Stimulated activated CD8-positive, alpha-beta memory T cell treated with anti-CD3 and anti-CD28 coated beads, Interleukin-12 subunit alpha, Interleukin-12 subunit beta, amount 100 ng/mL, for 4 hours (primary cell): ENCODE measurements at regions not wholly inside any gene's neighbourhood (a gene's known extent, or its start where the extent isn't known, plus 50 kb on each side); places are given as distances from the start of the nearest gene placed in this dataset.

Source experiments
- DNase-seq: peaks from one replicate; pipeline ENCODE4 v3.0.0-alpha.2; 2020; ENCODE audit warnings: low read depth

GRCh38 chr1:228897901-228898300 lies 162.6 kb downstream of the RHOU start:
- DNase-seq, result no peak

GRCh38 chr1:228898582-228898992 lies 163.3 kb downstream of the RHOU start:
- no peak for DNase-seq

- no peak for DNase-seq
These were observed 164.2 kb downstream of the RHOU start for GRCh38 chr1:228899421-228899956.

- DNase-seq, result no peak
These were observed 165.0 kb downstream of the RHOU start for GRCh38 chr1:228900099-228900885.

GRCh38 chr1:228900886-228901392 lies 165.7 kb downstream of the RHOU start:
- no peak for DNase-seq

- DNase-seq, result no peak
These were observed 166.8 kb downstream of the RHOU start for GRCh38 chr1:228901936-228902681.

DNA sequence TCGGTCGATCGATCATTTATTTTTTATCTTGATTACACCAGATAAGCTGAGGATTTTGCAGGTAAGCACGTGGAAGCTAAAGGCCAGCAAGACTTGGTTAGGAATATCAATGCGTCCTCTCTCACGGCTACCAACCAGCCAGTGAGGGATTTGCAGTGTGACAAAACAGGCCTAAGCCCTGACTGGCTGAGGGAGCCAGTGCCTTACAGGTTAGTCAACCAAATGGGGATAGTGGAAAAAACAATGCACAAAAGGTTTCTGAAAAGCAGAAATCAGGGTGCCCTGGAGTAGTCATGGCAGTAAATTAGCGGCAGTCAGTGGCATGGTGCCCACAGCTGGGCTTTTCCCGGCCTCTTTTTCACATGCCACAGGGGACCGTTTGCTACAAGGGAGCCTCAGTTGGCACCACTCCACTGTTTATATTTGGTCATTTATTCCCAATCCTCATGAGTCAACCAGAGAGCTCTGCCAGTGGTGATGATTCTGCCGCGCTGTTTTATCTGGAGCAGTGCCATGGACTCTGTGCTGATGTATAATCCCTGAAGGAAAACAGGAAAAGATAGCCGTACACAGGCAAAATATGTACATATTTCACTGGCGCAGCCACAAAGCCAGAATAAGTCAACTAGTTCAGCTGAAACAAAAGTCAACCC lies 167.6 kb downstream of the RHOU start:
- no peak for DNase-seq

- DNase-seq, result no peak
These were observed 168.3 kb downstream of the RHOU start for GRCh38 chr1:228903434-228904071.

DNA sequence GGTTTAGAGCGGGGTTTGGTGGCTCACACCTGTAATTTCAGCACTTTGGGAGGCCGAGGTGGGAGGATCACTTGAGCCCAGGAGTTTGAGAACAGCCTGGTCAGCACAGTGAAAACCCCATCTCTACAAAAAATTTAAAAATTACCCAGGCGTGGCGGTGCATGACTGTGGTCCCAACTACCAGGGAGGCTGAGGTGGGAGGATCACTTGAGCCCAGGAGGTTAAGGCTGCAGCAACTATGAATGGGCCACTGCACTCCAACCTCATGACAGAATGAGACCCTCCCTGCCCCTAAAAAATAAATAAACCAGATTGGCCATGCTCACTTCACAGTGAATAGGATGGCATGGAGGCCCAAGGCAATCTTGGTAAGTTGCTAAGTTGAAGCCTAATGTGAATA lies 168.9 kb downstream of the RHOU start:
- no peak for DNase-seq

- DNase-seq, result no peak
These were observed 170.4 kb downstream of the RHOU start for GRCh38 chr1:228905701-228906101.

DNA sequence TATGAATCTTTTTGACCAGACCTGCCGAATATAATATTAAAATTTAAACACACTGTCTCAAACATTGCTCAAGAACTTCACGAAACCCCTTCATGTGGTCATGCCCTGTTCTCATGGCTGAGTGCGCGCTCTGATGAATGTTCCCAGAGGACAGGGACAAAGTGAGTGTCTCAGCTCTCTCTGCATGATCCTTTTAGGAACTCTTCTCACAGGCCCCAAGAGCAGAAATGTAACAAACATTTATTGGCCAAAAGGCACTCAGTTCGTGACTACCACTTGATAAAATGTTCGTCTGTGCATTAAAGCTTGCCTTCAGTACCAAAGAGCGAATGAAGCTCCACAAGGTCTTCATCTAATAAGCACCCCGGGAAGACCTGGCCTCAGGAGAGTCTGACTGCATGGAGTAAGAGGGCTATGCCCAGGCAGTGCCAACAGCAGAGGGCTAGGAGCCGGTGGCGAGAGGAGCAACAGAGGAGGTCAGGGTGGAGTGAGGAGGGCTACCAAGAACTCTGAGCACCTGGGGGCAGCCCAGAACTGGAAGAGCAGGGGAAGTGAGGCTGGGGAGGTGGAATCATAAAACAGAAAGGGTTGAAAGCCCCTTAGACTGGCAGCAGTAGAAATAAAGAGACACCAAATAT lies 171.1 kb downstream of the RHOU start:
- no peak for DNase-seq

GRCh38 chr1:228911225-228912210 lies 176.2 kb downstream of the RHOU start:
- DNase-seq, result no peak

- no peak for DNase-seq
These were observed 178.5 kb downstream of the RHOU start for GRCh38 chr1:228913626-228914414.

GRCh38 chr1:228914700-228915099 lies 179.4 kb downstream of the RHOU start:
- DNase-seq, result no peak

DNA sequence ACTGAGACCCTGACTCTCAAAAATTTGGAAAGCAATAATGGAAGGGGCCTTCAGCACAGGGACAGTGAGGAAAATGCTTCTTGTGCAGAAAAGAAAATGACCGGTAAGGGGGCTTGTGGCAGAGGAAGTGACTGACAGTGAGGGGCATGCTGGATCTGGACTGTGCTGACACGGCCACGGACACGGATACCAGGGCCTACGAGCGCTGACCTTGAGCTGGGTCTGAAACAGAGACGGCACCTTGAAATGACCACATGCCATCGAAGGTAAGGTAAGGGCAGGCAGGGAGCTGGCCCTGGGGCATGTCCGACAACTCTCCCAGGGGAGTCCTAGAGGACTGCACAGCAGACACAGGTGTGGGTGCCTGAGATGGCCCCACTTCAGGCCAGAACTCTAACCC lies 182.1 kb downstream of the RHOU start:
- DNase-seq, result no peak

GRCh38 chr1:228917755-228918154 lies 182.5 kb downstream of the RHOU start:
- no peak for DNase-seq

DNA sequence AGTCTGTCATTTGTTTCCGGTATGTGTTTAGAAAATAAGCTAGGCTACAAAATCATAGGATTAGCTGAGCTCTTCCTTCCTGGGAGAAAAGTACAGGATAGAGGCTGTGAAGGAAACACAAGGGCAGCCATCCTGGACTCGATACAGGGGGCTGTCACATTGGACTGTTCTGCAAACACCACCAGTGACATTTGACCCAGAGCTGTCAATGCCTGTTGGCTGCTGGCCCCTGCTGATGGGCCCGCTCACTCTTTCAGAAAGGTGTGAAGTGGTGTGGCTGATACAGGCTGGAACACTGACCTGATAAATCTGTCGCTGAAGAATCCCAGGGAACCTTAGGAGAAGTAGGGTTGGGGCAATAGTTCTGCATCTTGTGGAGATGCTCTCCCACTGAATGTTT lies 183.1 kb downstream of the RHOU start:
- DNase-seq, result no peak

DNA sequence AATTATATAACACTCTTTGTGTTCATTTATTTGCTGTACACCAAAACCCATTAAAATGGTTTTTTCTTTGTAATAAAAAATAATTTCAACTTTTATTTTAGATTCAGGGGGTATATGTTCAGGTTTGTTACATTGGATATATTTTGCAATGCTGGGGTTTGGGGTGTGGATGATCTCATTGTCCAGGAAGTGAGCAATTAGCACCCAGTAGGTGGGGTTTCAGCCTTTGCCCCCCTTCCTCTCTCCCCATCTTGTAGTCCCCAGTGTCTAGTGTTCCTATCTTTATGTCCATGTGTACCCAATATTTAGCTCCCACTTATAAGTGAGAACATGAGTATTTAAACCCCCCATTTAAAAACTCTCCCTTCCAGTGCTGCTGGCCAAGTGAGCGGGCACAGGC lies 184.6 kb downstream of the RHOU start:
- DNase-seq, result no peak

GRCh38 chr1:228920831-228921230 lies 185.6 kb downstream of the RHOU start:
- no peak for DNase-seq
